PC-3 (cell line): ENCODE measurements at regions not wholly inside any gene's neighbourhood (a gene's known extent, or its start where the extent isn't known, plus 50 kb on each side); places are given as distances from the start of the nearest gene placed in this dataset.

Experiments used
- EZH2 ChIP-seq: fragments of 300-600 bp; sonication (generic); IDR thresholded peaks from one replicate; pipeline ENCODE4 v1.6.1; 2017; ENCODE audit warnings: antibody characterized with exemption, mild to moderate bottlenecking, low read length; ENCODE audit not compliant: unreplicated experiment
- TF ChIP-seq, protein P1 (sequence below): fragments of 300-600 bp; sonication (generic); conservative IDR thresholded peaks from 2 replicates; pipeline ENCODE4 v1.5.1; 2017; ENCODE audit warnings: antibody characterized with exemption, low read depth, mild to moderate bottlenecking, low read length

DNA sequence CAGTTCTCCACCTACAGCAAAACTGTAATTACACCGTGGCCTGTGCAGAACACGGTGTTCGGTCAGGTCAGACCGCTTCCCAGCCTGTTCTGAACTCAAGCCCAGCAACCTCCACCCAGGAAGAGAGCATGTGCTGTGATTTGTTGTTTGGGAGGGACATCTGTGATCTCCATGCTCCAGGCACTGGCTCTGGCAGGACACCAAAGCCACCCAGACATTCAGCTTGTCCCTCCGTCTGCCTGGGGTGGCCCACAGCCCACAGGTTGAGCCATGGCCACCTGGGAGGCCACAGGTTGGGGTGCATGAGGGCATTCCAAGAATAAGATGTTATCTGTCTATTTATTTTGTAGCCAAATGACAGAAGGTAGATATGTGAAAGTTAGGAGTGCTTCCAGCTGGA is 1091.1 kb downstream of the VRK1 start:
- TF ChIP-seq, protein P1, sequence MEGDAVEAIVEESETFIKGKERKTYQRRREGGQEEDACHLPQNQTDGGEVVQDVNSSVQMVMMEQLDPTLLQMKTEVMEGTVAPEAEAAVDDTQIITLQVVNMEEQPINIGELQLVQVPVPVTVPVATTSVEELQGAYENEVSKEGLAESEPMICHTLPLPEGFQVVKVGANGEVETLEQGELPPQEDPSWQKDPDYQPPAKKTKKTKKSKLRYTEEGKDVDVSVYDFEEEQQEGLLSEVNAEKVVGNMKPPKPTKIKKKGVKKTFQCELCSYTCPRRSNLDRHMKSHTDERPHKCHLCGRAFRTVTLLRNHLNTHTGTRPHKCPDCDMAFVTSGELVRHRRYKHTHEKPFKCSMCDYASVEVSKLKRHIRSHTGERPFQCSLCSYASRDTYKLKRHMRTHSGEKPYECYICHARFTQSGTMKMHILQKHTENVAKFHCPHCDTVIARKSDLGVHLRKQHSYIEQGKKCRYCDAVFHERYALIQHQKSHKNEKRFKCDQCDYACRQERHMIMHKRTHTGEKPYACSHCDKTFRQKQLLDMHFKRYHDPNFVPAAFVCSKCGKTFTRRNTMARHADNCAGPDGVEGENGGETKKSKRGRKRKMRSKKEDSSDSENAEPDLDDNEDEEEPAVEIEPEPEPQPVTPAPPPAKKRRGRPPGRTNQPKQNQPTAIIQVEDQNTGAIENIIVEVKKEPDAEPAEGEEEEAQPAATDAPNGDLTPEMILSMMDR, result no peak
- no peak for TF ChIP-seq EZH2
